Fibroblast of lung (primary cell): ENCODE measurements at regions not wholly inside any gene's neighbourhood (a gene's known extent, or its start where the extent isn't known, plus 50 kb on each side); places are given as distances from the start of the nearest gene placed in this dataset.

Source experiments
- EZH2 ChIP-seq: IDR thresholded peaks from 2 replicates; pipeline ENCODE4 v1.5.1; 2012; ENCODE audit warnings: low read length, control low read depth, mild to moderate bottlenecking; ENCODE audit errors: missing control alignments
- TF ChIP-seq, protein P1 (sequence below), 2 donors: IDR thresholded peaks in 1 of 2; conservative IDR thresholded peaks in 1 of 2; 1 replicate in 1 of 2; 2 replicates in 1 of 2; pipeline ENCODE4 v1.5.1; 2011 to 2012; ENCODE audit warnings: low read length in 2 of 2, control low read depth in 1 of 2, inconsistent platforms in 1 of 2, low read depth in 1 of 2, mild to moderate bottlenecking in 1 of 2

DNA sequence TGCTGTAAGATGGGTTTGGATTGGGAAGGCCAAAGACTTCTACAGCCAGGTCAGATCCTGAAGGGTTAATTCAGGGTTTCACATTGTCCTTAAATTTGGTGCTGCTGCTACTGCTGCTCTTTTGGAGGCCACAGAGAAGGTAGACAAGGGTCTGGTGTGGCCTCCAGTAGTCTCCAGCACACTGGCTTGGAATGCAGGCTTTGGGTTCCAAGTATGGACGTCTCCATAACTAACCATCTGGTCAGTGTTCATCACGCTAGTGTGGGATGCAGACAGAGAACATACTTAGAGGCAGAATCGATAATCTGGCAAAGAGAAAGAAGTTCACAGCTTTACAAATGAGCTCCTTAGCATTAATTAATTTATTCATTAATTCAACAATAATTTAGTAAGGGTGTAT, 154.1 kb downstream of the ZBTB18 start:
- TF ChIP-seq EZH2 = no peak
- TF ChIP-seq, protein P1, sequence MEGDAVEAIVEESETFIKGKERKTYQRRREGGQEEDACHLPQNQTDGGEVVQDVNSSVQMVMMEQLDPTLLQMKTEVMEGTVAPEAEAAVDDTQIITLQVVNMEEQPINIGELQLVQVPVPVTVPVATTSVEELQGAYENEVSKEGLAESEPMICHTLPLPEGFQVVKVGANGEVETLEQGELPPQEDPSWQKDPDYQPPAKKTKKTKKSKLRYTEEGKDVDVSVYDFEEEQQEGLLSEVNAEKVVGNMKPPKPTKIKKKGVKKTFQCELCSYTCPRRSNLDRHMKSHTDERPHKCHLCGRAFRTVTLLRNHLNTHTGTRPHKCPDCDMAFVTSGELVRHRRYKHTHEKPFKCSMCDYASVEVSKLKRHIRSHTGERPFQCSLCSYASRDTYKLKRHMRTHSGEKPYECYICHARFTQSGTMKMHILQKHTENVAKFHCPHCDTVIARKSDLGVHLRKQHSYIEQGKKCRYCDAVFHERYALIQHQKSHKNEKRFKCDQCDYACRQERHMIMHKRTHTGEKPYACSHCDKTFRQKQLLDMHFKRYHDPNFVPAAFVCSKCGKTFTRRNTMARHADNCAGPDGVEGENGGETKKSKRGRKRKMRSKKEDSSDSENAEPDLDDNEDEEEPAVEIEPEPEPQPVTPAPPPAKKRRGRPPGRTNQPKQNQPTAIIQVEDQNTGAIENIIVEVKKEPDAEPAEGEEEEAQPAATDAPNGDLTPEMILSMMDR (conservative IDR thresholded peaks at IDR 0.05 in 1 of 2, IDR thresholded peaks at IDR 0.05 in 1 of 2; ENCODE audit: low read depth in 1 of 2, low read length in 2 of 2) = no peak
